GM13977 (cell line): ENCODE measurements at regions not wholly inside any gene's neighbourhood (a gene's known extent, or its start where the extent isn't known, plus 50 kb on each side); places are given as distances from the start of the nearest gene placed in this dataset.
"Not testable (repeated sequence)": the region's sequence is repeated elsewhere in the genome, so short reads cannot be mapped to it uniquely, and the experiment has no call there.

Experiments used
- DNase-seq: peaks from one replicate; pipeline ENCODE4 v3.0.0; 2012; ENCODE audit warnings: low spot score
- in situ Hi-C: fragments of 300-500 bp; cut with MboI; formaldehyde crosslinking; loops from one replicate; pipeline ENCODE4 v1.12.0; 2022; ENCODE audit warnings: low sequenced_read_pairs, low pct_unique_long_range_greater_than_20kb, mixed read lengths, inconsistent platforms; ENCODE audit not compliant: unreplicated experiment
- TF ChIP-seq, protein P1 (sequence below): IDR thresholded peaks from 2 replicates; pipeline ENCODE4 v1.5.1; 2012; ENCODE audit warnings: mild to moderate bottlenecking, control low read depth; ENCODE audit not compliant: insufficient read depth; ENCODE audit errors: extremely low read depth, missing control alignments

DNA sequence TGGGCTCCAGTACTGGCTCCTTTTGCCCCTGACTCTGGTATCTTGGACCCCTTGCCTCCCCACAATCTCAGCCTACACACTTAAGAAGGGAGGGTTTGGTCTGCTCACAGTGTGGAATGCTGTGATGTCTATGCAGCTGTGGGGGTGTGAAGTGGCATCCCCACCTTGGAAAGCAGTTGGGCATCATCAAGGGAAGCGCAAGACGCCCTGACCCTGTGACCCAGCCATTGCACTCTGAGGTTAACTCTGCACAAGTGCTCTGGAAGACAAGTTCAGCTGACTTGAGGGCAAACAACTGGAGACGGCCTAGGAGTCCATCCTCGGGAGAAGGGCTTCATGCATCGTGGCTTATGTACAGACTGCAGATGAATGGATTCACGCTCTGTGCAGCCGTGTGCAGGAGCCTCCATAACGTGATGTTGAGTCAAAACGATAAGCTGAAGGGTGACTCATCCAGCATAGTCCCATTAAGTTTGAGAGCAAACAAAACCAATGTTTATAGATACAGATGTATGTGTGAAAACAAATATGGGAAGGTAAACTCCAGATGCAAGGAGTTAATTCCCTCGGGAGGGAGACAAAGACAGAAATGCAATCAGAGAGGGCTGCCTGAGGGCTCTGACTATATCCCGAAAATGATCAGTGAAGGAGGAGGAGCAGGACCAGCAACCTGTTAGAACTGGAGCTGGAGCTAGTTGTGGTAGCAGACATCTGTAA is 86.8 kb downstream of the LSM3 start:
- in situ Hi-C loops: no loop called here
- DNase-seq: no peak

GRCh38 chr3:14266361-14266760 is 87.7 kb downstream of the LSM3 start:
- TF ChIP-seq, protein P1, sequence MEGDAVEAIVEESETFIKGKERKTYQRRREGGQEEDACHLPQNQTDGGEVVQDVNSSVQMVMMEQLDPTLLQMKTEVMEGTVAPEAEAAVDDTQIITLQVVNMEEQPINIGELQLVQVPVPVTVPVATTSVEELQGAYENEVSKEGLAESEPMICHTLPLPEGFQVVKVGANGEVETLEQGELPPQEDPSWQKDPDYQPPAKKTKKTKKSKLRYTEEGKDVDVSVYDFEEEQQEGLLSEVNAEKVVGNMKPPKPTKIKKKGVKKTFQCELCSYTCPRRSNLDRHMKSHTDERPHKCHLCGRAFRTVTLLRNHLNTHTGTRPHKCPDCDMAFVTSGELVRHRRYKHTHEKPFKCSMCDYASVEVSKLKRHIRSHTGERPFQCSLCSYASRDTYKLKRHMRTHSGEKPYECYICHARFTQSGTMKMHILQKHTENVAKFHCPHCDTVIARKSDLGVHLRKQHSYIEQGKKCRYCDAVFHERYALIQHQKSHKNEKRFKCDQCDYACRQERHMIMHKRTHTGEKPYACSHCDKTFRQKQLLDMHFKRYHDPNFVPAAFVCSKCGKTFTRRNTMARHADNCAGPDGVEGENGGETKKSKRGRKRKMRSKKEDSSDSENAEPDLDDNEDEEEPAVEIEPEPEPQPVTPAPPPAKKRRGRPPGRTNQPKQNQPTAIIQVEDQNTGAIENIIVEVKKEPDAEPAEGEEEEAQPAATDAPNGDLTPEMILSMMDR: no peak
- no peak for DNase-seq
- in situ Hi-C loops: no loop called here

More for the DNA sequence above, 86.8 kb downstream of the LSM3 start:
- TF ChIP-seq, protein P1: no peak

DNA sequence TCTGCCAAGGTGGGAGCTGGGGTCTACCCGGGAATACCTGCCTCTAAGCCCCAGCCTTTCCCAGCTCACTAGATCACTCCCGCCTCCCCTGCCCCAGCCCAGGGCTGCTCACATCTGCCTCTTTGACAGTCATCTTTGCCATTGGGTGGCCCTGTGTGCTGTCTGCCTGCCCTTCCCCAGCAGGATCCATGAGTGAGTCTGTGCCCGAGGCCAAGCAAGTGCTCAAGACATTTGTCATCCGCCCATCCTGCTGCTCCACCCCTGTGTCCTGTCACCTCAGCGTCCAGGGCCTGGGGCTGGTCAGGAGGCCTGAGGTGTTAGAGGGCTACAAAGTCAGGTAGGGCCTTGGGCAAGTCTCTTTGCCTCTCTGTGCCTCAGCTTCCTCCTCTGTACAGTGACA is 89.4 kb downstream of the LSM3 start:
- no peak for DNase-seq
- TF ChIP-seq, protein P1: no peak
- in situ Hi-C loops: no loop called here

GRCh38 chr3:14268897-14269296 is 90.3 kb downstream of the LSM3 start:
- DNase-seq: no peak
- TF ChIP-seq, protein P1: no peak
- in situ Hi-C loops: no loop called here

DNA sequence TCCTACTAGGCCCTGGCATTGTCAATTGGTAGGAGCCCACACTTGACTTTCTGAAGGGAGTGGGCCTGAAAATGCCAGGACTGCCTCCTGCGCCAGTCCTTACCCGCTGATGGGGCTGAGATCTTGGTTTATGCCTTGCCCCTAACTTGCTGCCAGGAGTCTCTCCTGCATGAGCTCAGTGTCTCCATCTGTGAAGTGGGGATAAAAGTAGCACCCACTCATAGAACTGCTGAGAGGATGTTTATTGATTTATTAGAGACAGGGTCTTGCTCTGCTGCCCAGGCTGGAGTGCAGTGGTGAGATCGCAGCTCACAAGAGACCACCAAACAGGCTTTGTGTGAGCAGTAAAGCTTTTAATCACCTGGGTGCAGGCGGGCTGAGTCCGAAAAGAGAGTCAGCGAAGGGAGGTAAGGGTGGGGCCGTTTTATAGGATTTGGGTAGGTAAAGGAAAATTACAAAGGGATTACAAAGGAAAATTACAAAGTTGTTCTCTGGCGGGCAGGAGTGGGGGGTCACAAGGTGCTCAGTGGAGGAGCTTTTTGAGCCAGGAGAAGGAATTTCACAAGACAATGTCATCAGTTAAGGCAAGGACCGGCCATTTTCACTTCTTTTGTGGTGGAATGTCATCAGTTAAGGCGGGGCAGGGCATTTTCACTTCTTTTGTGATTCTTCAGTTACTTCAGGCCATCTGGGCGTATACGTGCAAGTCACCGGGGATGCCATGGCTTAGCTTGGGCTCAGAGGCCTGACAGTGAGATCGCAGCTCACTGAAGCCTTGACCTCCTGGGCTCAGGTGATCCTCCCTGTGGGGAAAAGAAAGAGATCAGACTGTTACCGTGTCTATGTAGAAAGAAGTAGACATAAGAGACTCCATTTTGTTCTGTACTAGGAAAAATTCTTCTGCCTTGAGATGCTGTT is 93.7 kb downstream of the LSM3 start:
- in situ Hi-C loops, DNase-seq: not testable (repeated sequence)

GRCh38 chr3:14272959-14273560 is 94.4 kb downstream of the LSM3 start:
- in situ Hi-C loops, DNase-seq: not testable (repeated sequence)

DNA sequence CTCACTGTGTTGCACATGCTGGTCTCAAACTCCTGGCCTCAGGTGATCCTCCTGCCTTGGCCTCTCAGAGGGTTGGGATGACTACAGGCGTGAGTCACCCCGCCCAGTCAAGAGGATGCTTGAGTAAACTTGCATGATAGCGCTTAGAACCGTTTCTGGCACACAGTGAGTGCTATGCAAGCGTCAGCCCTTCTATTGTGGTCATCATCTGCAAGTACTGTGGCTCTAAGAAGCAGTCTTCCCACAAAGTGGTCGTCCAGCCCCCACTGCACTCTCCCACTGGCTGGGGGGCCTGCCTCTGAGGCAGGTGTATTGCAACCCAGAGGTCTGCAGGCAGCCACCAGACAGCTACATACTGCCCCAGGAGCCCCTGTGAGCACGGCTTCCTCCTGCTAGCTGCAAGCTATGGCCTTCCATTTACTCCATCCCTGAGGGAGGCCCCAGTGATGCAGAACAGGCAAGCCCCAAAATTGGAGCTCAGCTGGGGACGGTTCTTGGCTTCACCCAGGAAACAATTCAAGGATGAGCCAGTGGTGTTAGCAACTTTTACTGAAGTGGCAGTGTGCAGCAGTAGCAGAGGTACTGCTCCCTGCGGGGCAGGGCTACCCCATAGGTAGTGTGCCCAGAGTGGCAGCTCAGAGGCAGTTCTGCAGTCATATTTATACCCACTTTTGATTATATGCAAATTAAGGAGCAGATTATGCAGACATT is 95.4 kb downstream of the LSM3 start:
- TF ChIP-seq, protein P1: no peak
- in situ Hi-C loops: no loop called here
- no peak for DNase-seq
